ENCODE measurements at regions not wholly inside any gene's neighbourhood (a gene's known extent, or its start where the extent isn't known, plus 50 kb on each side); places are given as distances from the start of the nearest gene placed in this dataset.

DNA sequence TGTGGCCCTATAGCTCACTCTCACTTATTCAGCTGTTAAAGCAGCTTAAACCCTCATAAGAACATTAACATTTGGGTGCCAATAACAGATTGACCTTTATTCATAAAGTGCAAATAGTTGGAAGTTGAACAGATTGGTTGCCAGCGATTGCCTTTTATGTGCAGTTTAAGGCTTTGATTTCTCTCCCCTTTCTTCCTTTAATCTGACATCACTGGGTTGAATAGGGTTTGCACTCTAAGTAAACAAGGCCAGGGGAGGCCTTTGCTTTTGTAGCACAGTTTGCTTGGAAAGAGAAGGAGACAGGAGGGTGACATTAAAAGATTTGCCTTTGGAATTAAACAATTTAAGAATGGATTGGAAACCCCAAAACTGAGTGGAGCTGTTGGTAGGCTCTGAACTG, 114.3 kb downstream of the NKX6-1 start:
- WGBS (ENCODE audit: insufficient coverage): no CpG with 5 or more reads among the region's 1 CpG
- Histone ChIP-seq H3K9me3 (ENCODE audit: control insufficient read depth, insufficient read depth, low read length) (no peaks in the 10 kb centered on the region), H3K27ac (ENCODE audit: low read length) (no peak overlapping the region), H3K27me3 (ENCODE audit: control insufficient read depth, insufficient read depth, low read length) (no peaks in the 10 kb centered on the region), H3K36me3 (ENCODE audit: control insufficient read depth, insufficient read depth, low read length) (no peaks in the 10 kb centered on the region), H3K4me3 (ENCODE audit: low read length) (no peak overlapping the region), H3K4me1 (ENCODE audit: control insufficient read depth, insufficient read depth, low read length) (no peaks in the 10 kb centered on the region)
- Mint-ChIP-seq H3K9me3 (peaks cover 2 to 9% of the 10 kb centered on the region in 2 donors), H3K36me3 (no peaks in the 10 kb centered on the region), H3K4me3 (no peak overlapping the region), H3K4me1 (no peaks in the 10 kb centered on the region), H3K27ac (no peak overlapping the region), H3K27me3 (ENCODE audit: low read depth in 2 of 2) (no peaks in the 10 kb centered on the region)
- DNase-seq (no peak), ATAC-seq (no peak)
- intact Hi-C loops (cut with micrococcal nuclease): no loop called here
- TF ChIP-seq, protein P1, sequence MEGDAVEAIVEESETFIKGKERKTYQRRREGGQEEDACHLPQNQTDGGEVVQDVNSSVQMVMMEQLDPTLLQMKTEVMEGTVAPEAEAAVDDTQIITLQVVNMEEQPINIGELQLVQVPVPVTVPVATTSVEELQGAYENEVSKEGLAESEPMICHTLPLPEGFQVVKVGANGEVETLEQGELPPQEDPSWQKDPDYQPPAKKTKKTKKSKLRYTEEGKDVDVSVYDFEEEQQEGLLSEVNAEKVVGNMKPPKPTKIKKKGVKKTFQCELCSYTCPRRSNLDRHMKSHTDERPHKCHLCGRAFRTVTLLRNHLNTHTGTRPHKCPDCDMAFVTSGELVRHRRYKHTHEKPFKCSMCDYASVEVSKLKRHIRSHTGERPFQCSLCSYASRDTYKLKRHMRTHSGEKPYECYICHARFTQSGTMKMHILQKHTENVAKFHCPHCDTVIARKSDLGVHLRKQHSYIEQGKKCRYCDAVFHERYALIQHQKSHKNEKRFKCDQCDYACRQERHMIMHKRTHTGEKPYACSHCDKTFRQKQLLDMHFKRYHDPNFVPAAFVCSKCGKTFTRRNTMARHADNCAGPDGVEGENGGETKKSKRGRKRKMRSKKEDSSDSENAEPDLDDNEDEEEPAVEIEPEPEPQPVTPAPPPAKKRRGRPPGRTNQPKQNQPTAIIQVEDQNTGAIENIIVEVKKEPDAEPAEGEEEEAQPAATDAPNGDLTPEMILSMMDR (IDR thresholded peaks at IDR 0.05): no peak

DNA sequence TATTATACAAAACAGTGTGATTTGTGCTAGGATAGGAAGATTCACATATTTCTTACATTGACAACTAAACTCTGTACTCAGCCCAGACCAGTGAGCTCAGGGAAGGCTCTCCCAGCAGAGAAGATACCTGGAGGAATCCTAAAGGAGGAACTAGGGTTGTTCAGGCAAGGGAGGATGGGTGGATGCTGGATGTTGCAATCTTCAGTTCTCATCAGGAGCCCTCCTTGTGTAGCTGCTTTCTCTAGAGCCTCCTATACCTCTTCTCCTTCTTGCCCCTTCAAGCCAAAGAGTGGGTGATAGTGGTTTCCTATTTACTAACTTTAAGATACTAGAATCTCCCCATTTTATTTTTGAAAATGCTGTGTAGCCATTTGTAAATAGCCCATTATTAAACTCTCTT, 117.3 kb downstream of the NKX6-1 start:
- no peak overlapping the region for H3K4me3 ChIP-seq (ENCODE audit: low read length)
- Mint-ChIP-seq H3K27ac (no peak overlapping the region), H3K9me3 (peaks cover 2 to 9% of the 10 kb centered on the region in 2 donors), H3K27me3 (ENCODE audit: low read depth in 2 of 2) (no peaks in the 10 kb centered on the region), H3K36me3 (no peaks in the 10 kb centered on the region), H3K4me1 (no peaks in the 10 kb centered on the region), H3K4me3 (no peak overlapping the region)
- H3K27ac ChIP-seq (ENCODE audit: low read length): no peak overlapping the region
- intact Hi-C loops (cut with micrococcal nuclease): no loop called here
- H3K27me3 ChIP-seq (ENCODE audit: control insufficient read depth, insufficient read depth, low read length): no peaks in the 10 kb centered on the region
- no peaks in the 10 kb centered on the region for H3K9me3 ChIP-seq (ENCODE audit: control insufficient read depth, insufficient read depth, low read length)
- no peaks in the 10 kb centered on the region for H3K36me3 ChIP-seq (ENCODE audit: control insufficient read depth, insufficient read depth, low read length)
- DNase-seq (no peak), ATAC-seq (no peak)
- no peaks in the 10 kb centered on the region for H3K4me1 ChIP-seq (ENCODE audit: control insufficient read depth, insufficient read depth, low read length)
- TF ChIP-seq, protein P1 (IDR thresholded peaks at IDR 0.05): no peak

DNA sequence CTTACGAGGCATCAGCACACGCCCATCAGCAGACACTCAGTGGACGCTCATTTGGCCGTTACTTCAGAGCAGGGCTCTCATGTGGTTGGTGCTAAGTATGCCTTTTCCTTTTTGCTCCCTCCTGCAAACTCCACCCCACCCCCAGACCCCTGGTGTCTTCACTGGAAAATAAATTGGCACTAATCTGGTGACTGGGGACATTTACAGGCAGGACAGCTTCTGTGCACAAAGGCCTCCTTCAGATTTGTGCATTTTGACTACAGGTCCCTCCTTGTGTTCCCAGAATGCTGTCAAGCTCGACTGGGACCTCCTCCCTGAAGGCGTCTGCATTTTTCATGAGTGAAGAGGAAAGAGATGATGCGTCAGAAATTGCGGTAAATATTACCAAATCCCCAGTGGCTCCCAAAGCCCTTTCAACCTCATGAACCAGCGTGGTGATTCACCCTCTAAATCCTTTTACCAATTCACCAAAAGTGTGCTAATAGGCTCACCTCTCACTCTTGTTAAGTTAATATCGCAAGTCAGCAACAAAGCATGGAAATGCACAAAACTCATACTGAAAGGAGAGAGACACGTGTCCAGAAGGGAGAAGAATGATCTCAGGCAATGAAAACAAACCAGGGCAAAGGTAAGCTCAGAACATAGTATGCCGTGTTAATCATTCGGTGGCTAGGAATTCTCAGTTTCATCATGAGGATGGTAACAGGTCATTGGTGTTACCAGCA, 119.0 kb downstream of the NKX6-1 start:
- no peaks in the 10 kb centered on the region for H3K4me1 ChIP-seq (ENCODE audit: control insufficient read depth, insufficient read depth, low read length)
- H3K36me3 ChIP-seq (ENCODE audit: control insufficient read depth, insufficient read depth, low read length): no peaks in the 10 kb centered on the region
- TF ChIP-seq, protein P1 (IDR thresholded peaks at IDR 0.05): no peak
- Mint-ChIP-seq H3K9me3 (peaks cover 2 to 9% of the 10 kb centered on the region in 2 donors), H3K36me3 (no peaks in the 10 kb centered on the region), H3K27ac (no peak overlapping the region), H3K27me3 (ENCODE audit: low read depth in 2 of 2) (no peaks in the 10 kb centered on the region), H3K4me1 (no peaks in the 10 kb centered on the region), H3K4me3 (no peak overlapping the region)
- ATAC-seq (no peak), DNase-seq (no peak)
- H3K27me3 ChIP-seq (ENCODE audit: control insufficient read depth, insufficient read depth, low read length): no peaks in the 10 kb centered on the region
- WGBS (ENCODE audit: insufficient coverage): 42% methylated on average over 13 of the region's 13 CpGs
- no peak overlapping the region for H3K4me3 ChIP-seq (ENCODE audit: low read length)
- no peak overlapping the region for H3K27ac ChIP-seq (ENCODE audit: low read length)
- intact Hi-C loops (cut with micrococcal nuclease): no loop called here
- no peaks in the 10 kb centered on the region for H3K9me3 ChIP-seq (ENCODE audit: control insufficient read depth, insufficient read depth, low read length)

DNA sequence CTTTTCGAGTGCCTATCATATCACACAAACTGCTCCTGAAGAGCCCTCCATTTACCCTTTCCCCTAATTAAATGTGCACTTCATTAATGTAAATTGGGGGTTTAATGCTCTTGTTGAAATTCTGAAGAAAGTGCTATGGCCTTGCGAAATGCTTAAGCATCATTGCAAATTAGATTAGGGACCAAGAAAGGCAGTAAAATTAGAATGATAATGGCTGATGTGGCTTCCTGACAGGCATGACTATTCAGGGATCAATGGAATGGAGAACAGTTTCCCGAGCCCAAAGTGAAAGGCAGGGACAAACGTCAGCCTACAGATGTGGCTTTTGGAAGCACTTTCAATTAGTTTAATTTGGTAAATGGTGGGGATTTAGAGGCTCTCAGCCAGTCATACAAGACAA, 120.1 kb downstream of the NKX6-1 start:
- ATAC-seq (no peak), DNase-seq (no peak)
- Mint-ChIP-seq H3K27me3 (ENCODE audit: low read depth in 2 of 2) (no peaks in the 10 kb centered on the region), H3K4me3 (no peak overlapping the region), H3K4me1 (no peaks in the 10 kb centered on the region), H3K9me3 (peaks cover 2 to 7% of the 10 kb centered on the region in 2 donors), H3K36me3 (no peaks in the 10 kb centered on the region), H3K27ac (no peak overlapping the region)
- H3K4me3 ChIP-seq (ENCODE audit: low read length): no peak overlapping the region
- no peaks in the 10 kb centered on the region for H3K27me3 ChIP-seq (ENCODE audit: control insufficient read depth, insufficient read depth, low read length)
- no peaks in the 10 kb centered on the region for H3K36me3 ChIP-seq (ENCODE audit: control insufficient read depth, insufficient read depth, low read length)
- WGBS (ENCODE audit: insufficient coverage): 17% methylated on average over 3 of the region's 4 CpGs
- intact Hi-C loops (cut with micrococcal nuclease): no loop called here
- no peak overlapping the region for H3K27ac ChIP-seq (ENCODE audit: low read length)
- H3K4me1 ChIP-seq (ENCODE audit: control insufficient read depth, insufficient read depth, low read length): no peaks in the 10 kb centered on the region
- TF ChIP-seq, protein P1 (IDR thresholded peaks at IDR 0.05): no peak
- no peaks in the 10 kb centered on the region for H3K9me3 ChIP-seq (ENCODE audit: control insufficient read depth, insufficient read depth, low read length)
